SU-DHL-6 (cell line): ENCODE measurements at regions not wholly inside any gene's neighbourhood (a gene's known extent, or its start where the extent isn't known, plus 50 kb on each side); places are given as distances from the start of the nearest gene placed in this dataset.

Experiments
- H2AFZ ChIP-seq: fragments of 200-600 bp; sonication (generic); 2 replicates; pipeline ENCODE4 v1.6.1; 2014; ENCODE audit warnings: low read depth, mild to moderate bottlenecking, moderate library complexity, mixed read lengths, antibody characterized with exemption, low read length; ENCODE audit not compliant: severe bottlenecking
- H3F3A ChIP-seq: fragments of 200-600 bp; shearing (Covaris generic); 2 replicates; pipeline ENCODE4 v1.6.0; 2016; ENCODE audit warnings: antibody characterized with exemption, mild to moderate bottlenecking; ENCODE audit not compliant: insufficient read depth
- H3K27ac ChIP-seq: fragments of 200-600 bp; sonication (generic); 2 replicates; pipeline ENCODE4 v1.5.1; 2016; ENCODE audit warnings: low read depth, mild to moderate bottlenecking, low read length, moderate library complexity, mixed read lengths
- H3K27me3 ChIP-seq: fragments of 200-600 bp; sonication (generic), shearing (Covaris generic); 2 replicates; pipeline ENCODE4 v1.6.0; 2014; ENCODE audit warnings: mild to moderate bottlenecking, low read length
- H3K36me3 ChIP-seq: fragments of 200-600 bp; sonication (generic); 2 replicates; pipeline ENCODE4 v1.6.1; 2014; ENCODE audit warnings: mild to moderate bottlenecking, low read length, mixed read lengths
- H3K4me2 ChIP-seq: fragments of 300-600, 200-600 bp; shearing (Covaris generic), sonication (generic); 2 replicates; pipeline ENCODE4 v1.6.0; 2014; ENCODE audit warnings: low read length, low read depth, mild to moderate bottlenecking; ENCODE audit not compliant: poor library complexity, severe bottlenecking
- H3K4me3 ChIP-seq: fragments of 200-600 bp; sonication (generic); 2 replicates; pipeline ENCODE4 v1.5.1; 2014; ENCODE audit warnings: antibody characterized with exemption, low read length, mild to moderate bottlenecking, mixed read lengths; ENCODE audit not compliant: insufficient read depth, poor library complexity, severe bottlenecking
- H3K79me2 ChIP-seq: fragments of 200-600 bp; sonication (generic); 2 replicates; pipeline ENCODE4 v1.6.1; 2014; ENCODE audit warnings: mild to moderate bottlenecking, low read length, moderate library complexity; ENCODE audit not compliant: insufficient read depth
- H3K9ac ChIP-seq: fragments of 200-600 bp; sonication (generic); 2 replicates; pipeline ENCODE4 v1.7.0; 2014; ENCODE audit warnings: mild to moderate bottlenecking, low read length
- H3K9me2 ChIP-seq: fragments of 200-600 bp; sonication (generic); replicated peaks from 2 replicates; pipeline ENCODE4 v1.6.1; 2014; ENCODE audit warnings: low read length; ENCODE audit not compliant: insufficient read depth
- H3K9me3 ChIP-seq: fragments of 200-600 bp; sonication (generic); 2 replicates; pipeline ENCODE4 v1.6.1; 2014; ENCODE audit warnings: low read length, mixed read lengths; ENCODE audit not compliant: insufficient read depth
- H4K20me1 ChIP-seq: fragments of 200-600 bp; sonication (generic); 2 replicates; pipeline ENCODE4 v1.6.1; 2014; ENCODE audit warnings: low read depth, mild to moderate bottlenecking, antibody characterized with exemption, low read length, moderate library complexity, mixed read lengths
- EZH2phosphoT487 ChIP-seq: fragments of 200-600 bp; sonication (generic), shearing (Covaris generic); conservative IDR thresholded peaks from 2 replicates; pipeline ENCODE4 v1.6.1; 2018; ENCODE audit warnings: mild to moderate bottlenecking, antibody characterized with exemption, low read length, moderate library complexity, mixed read lengths
- TF ChIP-seq, protein P1 (sequence below): fragments of 200-600 bp; sonication (generic); IDR thresholded peaks from one replicate; pipeline ENCODE4 v1.5.1; 2017; ENCODE audit warnings: antibody characterized with exemption, mild to moderate bottlenecking, low read length, moderate library complexity; ENCODE audit not compliant: insufficient read depth, poor library complexity, severe bottlenecking

DNA sequence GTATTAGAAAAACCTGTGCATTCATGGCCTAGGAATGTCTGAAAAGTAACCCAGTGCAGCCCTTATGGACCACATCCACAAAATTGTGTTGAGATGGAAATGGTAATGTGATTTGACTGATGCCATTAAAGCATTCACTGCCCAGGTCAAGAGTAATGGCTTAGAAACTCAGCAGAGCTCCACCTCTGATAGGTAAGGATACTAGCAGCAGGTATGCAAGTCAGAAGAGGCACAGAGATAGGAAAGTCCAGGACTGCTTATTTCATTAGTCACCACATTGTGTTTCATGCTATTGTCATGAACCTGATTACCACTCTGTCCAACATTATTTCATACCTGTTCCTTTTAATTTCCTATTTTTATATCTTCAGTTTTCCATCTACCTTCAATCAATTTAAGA, 2042.2 kb downstream of the ARAP2 start:
- Histone ChIP-seq H3K27ac (no peak overlapping the region), H3K4me3 (no peak overlapping the region), H3K9me2 (no peaks in the 10 kb centered on the region), H4K20me1 (no peaks in the 10 kb centered on the region), H3F3A (no peaks in the 10 kb centered on the region), H3K9ac (no peak overlapping the region), H3K4me2 (no peak overlapping the region), H2AFZ (no peak overlapping the region), H3K27me3 (no peaks in the 10 kb centered on the region), H3K9me3 (no peaks in the 10 kb centered on the region), H3K79me2 (no peaks in the 10 kb centered on the region), H3K36me3 (no peaks in the 10 kb centered on the region)
- TF ChIP-seq, protein P1, sequence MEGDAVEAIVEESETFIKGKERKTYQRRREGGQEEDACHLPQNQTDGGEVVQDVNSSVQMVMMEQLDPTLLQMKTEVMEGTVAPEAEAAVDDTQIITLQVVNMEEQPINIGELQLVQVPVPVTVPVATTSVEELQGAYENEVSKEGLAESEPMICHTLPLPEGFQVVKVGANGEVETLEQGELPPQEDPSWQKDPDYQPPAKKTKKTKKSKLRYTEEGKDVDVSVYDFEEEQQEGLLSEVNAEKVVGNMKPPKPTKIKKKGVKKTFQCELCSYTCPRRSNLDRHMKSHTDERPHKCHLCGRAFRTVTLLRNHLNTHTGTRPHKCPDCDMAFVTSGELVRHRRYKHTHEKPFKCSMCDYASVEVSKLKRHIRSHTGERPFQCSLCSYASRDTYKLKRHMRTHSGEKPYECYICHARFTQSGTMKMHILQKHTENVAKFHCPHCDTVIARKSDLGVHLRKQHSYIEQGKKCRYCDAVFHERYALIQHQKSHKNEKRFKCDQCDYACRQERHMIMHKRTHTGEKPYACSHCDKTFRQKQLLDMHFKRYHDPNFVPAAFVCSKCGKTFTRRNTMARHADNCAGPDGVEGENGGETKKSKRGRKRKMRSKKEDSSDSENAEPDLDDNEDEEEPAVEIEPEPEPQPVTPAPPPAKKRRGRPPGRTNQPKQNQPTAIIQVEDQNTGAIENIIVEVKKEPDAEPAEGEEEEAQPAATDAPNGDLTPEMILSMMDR = no peak
- no peak for TF ChIP-seq EZH2phosphoT487

DNA sequence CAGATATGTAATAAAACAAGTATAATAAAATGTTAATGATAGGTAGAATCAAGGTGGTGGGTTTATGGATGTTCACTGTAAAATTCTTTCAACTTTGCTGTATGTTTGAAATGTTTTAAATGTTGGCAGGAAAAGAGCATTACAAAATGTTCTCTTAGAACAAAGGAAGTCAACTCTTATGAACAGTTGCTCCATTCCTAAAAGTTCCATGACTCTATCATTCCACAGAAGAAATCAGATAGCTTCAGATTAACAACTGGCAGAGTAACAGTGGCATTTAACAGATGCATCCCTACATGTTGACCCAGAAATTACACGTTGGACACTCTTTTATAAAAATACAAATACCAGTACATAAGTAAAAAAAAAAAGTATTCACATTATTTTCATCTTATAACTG, 2023.7 kb downstream of the ARAP2 start:
- no peaks in the 10 kb centered on the region for H3K79me2 ChIP-seq
- no peak overlapping the region for H3K4me2 ChIP-seq
- no peaks in the 10 kb centered on the region for H3K9me3 ChIP-seq
- H3K27me3 ChIP-seq = no peaks in the 10 kb centered on the region
- H2AFZ ChIP-seq = no peak overlapping the region
- no peaks in the 10 kb centered on the region for H4K20me1 ChIP-seq
- no peaks in the 10 kb centered on the region for H3F3A ChIP-seq
- H3K4me3 ChIP-seq = no peak overlapping the region
- H3K36me3 ChIP-seq = no peaks in the 10 kb centered on the region
- H3K9ac ChIP-seq = no peak overlapping the region
- no peaks in the 10 kb centered on the region for H3K9me2 ChIP-seq
- TF ChIP-seq, protein P1 = no peak
- no peak for TF ChIP-seq EZH2phosphoT487
- no peak overlapping the region for H3K27ac ChIP-seq

DNA sequence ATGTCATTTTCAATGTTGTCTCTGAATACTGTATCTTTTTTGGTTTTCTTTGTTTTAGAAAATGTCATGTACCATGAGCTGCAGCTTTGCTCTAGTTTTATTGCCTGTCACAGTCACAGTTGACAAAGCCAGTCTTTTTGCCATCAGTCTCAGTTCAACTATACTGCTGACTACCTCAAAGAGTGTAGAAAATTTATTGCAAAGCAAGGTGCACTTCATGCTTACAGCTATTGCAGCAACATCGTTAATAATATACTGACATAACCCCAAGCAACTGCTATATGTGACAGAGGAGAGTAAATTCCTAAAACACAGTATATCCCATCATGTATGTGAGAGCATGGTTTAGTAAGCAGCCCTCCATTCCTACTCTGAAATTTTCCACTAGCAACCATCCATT, 2022.3 kb downstream of the ARAP2 start:
- no peaks in the 10 kb centered on the region for H3K9me2 ChIP-seq
- H3K4me2 ChIP-seq = no peak overlapping the region
- H4K20me1 ChIP-seq = no peaks in the 10 kb centered on the region
- no peaks in the 10 kb centered on the region for H3K27me3 ChIP-seq
- H3K4me3 ChIP-seq = no peak overlapping the region
- no peak overlapping the region for H3K27ac ChIP-seq
- no peaks in the 10 kb centered on the region for H3K36me3 ChIP-seq
- H2AFZ ChIP-seq = no peak overlapping the region
- H3K9me3 ChIP-seq = no peaks in the 10 kb centered on the region
- no peak overlapping the region for H3K9ac ChIP-seq
- TF ChIP-seq, protein P1 = no peak
- no peak for TF ChIP-seq EZH2phosphoT487
- H3F3A ChIP-seq = no peaks in the 10 kb centered on the region
- no peaks in the 10 kb centered on the region for H3K79me2 ChIP-seq
